Activated CD4-positive, alpha-beta T cell treated with anti-CD3 and anti-CD28 coated beads for 48 hours (primary cell): ENCODE measurements at regions not wholly inside any gene's neighbourhood (a gene's known extent, or its start where the extent isn't known, plus 50 kb on each side); places are given as distances from the start of the nearest gene placed in this dataset.
"Not testable (repeated sequence)": the region's sequence is repeated elsewhere in the genome, so short reads cannot be mapped to it uniquely, and the experiment has no call there.

ENCODE experiments used
- DNase-seq: peaks from one replicate; pipeline ENCODE4 v3.0.0-alpha.2; 2020

- no peak for DNase-seq
Observed at GRCh38 chr13:106087201-106087600, 448.3 kb downstream of the EFNB2 start.

GRCh38 chr13:106083620-106084350 lies 451.7 kb downstream of the EFNB2 start:
- DNase-seq, result peak; percentile 5

GRCh38 chr13:106081221-106081620 lies 454.2 kb downstream of the EFNB2 start:
- DNase-seq, result not testable (repeated sequence)

- DNase-seq, result no peak
Observed at GRCh38 chr13:106078191-106078590, 457.3 kb downstream of the EFNB2 start.

GRCh38 chr13:106077017-106077416 lies 458.4 kb downstream of the EFNB2 start:
- no peak for DNase-seq

- no peak for DNase-seq
Observed at GRCh38 chr13:106072014-106072413, 463.4 kb downstream of the EFNB2 start.

- DNase-seq, result no peak
Observed at GRCh38 chr13:106063591-106064313, 471.7 kb downstream of the EFNB2 start.

- DNase-seq, result no peak
Observed at GRCh38 chr13:106061781-106062180, 473.7 kb downstream of the EFNB2 start.

- no peak for DNase-seq
Observed at GRCh38 chr13:106056851-106057250, 478.6 kb downstream of the EFNB2 start.

GRCh38 chr13:106052200-106052767 lies 483.2 kb downstream of the EFNB2 start:
- no peak for DNase-seq

GRCh38 chr13:106049171-106049570 lies 486.3 kb downstream of the EFNB2 start:
- no peak for DNase-seq

- no peak for DNase-seq
Observed at GRCh38 chr13:106048386-106048785, 487.1 kb downstream of the EFNB2 start.

- DNase-seq, result no peak
Observed at GRCh38 chr13:106047859-106048258, 487.6 kb downstream of the EFNB2 start.

GRCh38 chr13:106042996-106043581 lies 492.4 kb downstream of the EFNB2 start:
- DNase-seq, result no peak

GRCh38 chr13:106041445-106041844 lies 494.0 kb downstream of the EFNB2 start:
- DNase-seq, result no peak

- no peak for DNase-seq
Observed at GRCh38 chr13:106038752-106039151, 496.7 kb downstream of the EFNB2 start.

- DNase-seq, result no peak
Observed at GRCh38 chr13:106036870-106037269, 498.6 kb downstream of the EFNB2 start.

- DNase-seq, result no peak
Observed at GRCh38 chr13:106034201-106034600, 501.3 kb downstream of the EFNB2 start.

GRCh38 chr13:106033659-106034058 lies 501.8 kb downstream of the EFNB2 start:
- DNase-seq, result no peak

GRCh38 chr13:106032441-106032840 lies 503.0 kb downstream of the EFNB2 start:
- no peak for DNase-seq

GRCh38 chr13:106029676-106030290 lies 505.7 kb downstream of the EFNB2 start:
- DNase-seq, result no peak

- DNase-seq, result no peak
Observed at GRCh38 chr13:106028911-106029310, 506.6 kb downstream of the EFNB2 start.

- no peak for DNase-seq
Observed at GRCh38 chr13:106011600-106011999, 523.9 kb downstream of the EFNB2 start.
